ENCODE measurements at regions not wholly inside any gene's neighbourhood (a gene's known extent, or its start where the extent isn't known, plus 50 kb on each side); places are given as distances from the start of the nearest gene placed in this dataset.

DNA sequence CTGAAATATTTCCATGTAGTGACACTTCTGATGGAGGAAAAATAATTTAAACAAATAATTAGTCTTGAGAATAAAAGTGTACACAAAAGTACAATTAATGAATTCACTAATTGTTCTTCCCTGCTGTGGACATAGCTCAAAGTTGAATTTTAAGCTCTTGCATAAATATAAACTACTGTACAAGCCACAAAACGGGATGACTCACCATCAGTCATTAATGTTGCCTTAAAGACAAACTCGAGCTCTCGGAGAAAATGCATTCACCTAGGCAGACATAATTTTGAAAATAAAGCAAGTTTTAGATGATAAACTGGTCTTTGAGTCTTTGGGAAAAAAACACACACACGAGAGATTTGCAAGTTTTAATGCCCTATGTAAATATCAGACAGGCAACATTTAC, 436.4 kb downstream of the ZNF521 start:
- DNase-seq = no peak

DNA sequence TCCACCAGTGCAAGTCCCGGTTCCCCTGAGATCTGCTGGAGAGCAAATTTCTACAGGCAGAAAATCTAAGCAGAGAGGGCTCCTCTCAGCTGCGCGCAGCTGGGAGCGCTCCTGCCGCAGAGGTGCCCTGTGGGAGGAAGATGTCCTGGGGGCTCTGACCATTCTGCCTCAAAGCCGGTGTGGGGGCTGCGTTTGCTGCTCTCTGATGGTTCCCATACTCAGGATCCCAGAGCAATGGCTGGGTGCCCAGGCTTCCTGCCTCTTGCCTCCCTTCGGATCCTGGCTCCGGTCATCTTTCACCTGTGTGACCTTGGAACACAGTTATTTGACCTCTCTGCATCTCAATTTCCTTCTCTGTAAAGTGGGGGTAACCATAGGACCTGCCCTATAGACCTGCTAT, 434.2 kb downstream of the ZNF521 start:
- no peak for DNase-seq

DNA sequence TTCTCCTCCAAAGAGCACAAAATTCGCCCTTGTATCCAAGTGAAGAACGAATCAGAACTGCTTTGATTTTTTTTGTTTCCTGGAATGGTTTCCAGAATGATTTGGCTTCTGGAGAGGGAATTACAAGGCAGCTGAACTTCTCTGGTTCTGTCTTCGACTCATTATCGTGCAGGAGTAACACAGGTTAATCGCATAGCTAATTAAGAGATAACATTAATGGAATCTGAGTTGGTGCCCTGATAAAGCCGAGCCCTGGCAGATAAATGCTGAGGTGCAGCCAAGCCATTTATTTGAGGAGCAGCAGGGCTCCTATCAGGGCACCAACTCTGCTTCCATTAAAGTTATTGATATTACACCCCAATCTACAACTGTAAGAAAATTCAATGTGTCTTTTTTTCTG, 433.7 kb downstream of the ZNF521 start:
- no peak for DNase-seq

GRCh38 chr18:24919181-24919797, 432.7 kb downstream of the ZNF521 start:
- DNase-seq = no peak

DNA sequence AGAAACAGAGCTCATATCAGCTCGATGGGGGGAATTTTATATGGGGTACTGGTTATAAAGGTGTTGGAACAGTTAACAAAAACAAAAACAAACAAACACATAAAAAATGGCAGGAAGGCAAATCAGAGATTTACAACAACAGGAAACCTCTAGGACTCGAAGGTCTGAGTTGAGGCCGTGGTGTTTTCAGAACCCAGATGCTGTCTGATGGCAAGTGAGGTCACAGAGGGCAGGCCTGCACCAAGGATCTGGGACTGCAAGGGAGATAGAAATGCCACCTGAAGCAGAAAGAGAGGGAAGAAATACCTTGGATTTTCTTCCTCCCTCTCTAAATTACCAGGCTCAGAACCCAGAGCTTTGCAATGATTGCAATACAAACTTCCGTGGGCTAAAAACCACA, 429.5 kb downstream of the ZNF521 start:
- DNase-seq = no peak

DNA sequence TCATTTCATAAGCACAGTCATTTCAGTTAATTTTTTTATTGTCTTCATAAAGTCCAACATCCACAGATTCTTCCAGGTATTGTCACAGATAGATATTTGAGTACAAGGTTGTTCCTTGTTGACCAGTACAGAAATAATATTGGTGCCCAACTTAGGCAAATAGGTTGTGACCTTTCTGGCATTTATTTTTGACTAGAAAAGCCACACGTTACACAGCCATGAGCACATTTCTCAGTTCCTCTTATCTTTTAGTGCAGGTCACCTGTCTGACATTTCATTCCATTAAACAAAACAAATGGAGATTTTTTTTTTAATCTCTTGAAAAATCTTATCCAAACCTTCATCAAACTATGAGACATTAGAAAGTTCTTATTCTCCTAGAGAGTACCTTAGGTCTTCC, 428.8 kb downstream of the ZNF521 start:
- DNase-seq = no peak

DNA sequence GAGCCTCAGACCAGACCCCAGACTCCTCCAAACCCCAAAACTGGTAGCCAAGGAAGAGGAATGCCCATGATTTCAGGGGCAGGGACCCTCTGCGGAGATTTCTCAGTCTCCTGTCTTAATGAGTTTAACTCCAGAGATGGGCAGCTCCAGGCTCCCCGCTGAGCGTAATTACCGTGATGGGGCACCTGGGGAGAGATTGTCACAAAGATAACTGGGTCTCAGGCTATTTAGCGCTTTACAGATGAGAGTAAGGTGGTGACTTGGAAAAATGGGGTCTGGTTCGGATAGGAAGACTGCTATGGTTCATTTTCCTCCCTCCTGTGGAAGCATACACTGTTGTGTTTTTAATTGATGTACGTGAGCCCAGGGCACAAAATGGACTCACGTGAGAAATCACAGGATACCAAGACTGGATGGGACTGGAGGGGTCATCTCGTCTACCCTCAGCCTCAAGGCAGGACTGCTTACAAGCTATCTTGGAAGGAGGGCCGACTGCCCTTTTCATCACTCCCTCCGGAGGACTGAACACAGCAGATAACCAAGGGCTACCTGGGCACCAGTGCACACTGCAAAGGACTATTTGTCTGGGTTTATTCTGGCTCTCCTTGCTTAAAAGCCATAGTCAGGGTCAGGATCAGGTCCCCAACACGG, 427.8 kb downstream of the ZNF521 start:
- no peak for DNase-seq

DNA sequence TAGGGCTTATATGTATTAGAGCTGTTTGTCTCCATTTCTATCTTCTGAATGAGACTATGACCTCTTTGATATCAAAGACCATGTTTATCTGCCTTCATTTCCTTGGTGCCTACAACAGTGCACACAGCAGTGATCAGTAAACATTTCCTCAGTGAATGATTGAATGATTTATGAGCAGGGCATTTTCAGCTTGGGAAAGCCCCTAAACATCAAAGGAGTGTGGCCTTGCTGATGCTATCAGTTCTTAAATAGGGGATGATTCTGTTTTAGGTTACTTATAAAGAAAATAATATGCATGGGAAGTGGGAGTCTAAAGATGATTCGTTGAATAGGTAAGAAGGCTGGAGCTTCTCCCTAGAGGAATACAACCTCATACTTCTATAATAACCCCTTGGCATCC, 425.3 kb downstream of the ZNF521 start:
- no peak for DNase-seq

GRCh38 chr18:24928301-24928878, 423.6 kb downstream of the ZNF521 start:
- DNase-seq = no peak

DNA sequence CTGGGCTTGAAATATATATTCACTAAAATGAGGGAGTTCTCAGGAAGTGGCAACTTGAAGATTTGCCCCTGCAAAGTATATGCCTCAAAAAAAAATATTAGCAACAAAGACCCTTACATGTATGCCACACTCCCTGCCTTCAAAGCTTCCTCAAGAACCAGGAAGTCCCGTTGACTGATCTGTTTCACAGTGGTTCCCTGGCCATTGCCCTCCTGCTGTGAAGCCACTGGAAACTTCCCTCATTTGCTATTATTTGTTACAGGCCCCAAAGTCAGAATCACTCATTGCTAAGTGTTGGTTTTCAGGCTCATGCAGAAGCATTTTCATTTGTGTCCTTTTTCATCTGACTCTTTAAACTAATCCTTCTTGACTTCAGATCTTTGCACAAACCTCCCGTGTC, 421.5 kb downstream of the ZNF521 start:
- no peak for DNase-seq

GRCh38 chr18:24930971-24931370, 421.0 kb downstream of the ZNF521 start:
- DNase-seq = no peak

- DNase-seq = no peak
Observed at GRCh38 chr18:24933345-24933744, 418.6 kb downstream of the ZNF521 start.

DNA sequence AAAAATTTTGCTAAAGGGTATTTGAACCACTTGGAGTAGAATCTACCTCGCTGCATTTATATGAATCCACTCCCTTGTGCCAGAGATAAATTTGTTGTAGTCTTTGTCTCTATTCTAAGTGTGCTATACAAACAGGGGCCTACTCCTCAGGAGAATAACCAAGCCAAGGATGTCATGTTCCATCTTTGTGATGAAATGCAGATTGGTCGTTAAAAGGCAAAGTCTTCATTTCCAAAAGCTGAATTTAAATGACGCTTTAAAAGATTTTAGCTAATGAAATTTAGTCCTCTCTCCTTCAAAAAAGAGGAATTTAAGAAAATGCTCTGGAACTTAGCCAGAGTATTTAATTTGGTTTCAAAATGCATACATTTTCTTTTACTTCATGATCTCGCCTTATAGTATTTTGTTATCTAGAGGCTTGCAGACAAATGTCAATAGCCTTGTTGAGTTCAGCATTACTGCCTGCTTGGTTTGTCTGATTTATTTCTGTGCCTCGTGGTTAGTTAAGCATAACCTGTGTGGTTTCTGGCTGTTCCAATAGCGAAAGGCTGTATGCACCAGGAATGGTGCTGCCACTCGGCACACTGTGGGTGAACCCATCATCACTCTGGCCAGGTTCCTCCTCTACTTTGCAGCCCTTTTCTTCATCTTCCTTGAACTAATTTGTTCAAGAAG, 417.6 kb downstream of the ZNF521 start:
- no peak for DNase-seq

- no peak for DNase-seq
Observed at GRCh38 chr18:24935008-24935407, 417.0 kb downstream of the ZNF521 start.

DNA sequence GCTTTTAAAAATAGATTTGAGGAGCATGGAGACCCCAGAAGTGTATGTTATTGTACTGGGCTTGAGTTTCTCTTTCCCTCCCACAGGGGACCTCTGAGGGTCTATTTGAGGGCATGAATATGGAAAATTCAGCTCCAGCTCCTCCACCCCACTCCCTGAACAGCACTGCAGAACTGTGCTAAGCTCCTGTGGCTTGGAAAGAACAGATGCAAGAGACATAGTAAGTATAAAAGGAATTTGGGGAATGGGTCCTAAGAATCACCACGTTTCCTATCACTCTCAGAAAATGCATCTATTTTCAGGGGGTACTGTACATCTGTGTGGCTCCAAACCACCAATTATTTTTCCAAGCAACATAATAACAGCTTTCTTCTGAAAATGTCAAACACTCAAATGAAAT, 416.1 kb downstream of the ZNF521 start:
- DNase-seq = no peak

GRCh38 chr18:24936691-24937090, 415.3 kb downstream of the ZNF521 start:
- no peak for DNase-seq

DNA sequence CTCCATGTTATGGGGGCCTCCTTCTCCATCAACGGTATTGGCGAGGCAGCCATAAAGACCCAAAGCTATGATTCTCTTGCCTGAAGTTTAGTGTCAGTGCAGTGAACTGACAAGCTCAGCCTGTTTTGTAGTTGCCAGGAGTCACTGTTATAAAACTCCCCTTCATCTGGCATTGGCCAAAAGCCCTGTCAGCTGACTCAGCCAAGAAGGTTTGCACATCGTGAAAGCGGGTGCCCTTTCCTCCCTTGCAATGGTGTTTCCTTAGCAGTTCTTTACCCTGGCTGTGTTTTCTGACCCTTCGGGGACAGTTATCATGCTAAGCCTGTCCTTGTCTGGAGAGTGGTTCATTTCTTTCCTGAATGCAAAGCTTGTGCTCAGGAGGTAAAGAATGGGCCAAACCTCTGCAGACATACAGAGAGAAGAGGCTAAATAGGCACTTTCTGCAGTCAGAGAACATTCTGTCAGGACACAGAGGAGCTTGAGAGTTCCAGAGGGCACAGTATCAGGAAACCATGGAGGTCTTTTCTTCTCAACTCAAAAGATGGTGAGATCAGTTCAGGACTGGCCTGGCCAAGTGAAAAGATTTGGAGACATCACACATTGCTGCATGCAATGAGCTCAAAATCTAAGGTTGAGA, 414.2 kb downstream of the ZNF521 start:
- peak; percentile 10 for DNase-seq

DNA sequence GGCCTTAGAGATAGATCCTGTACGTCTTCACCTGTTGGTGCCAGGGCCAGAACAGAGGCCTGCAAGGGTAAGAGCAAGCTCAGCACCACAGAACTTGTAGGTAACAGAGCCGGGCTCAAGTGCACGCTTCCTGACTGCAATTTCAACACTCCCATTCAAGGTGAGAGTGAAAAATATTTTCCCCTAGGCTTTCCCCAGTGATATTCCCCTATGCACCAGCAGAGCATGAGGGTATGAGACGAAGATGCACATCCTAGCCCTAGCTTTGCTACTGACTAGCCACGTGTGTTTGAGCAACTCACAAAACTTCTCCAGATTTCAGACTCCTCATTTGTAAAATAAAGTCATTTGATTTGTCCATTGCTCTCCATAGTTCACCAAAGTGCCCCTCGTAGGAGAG, 411.6 kb downstream of the ZNF521 start:
- DNase-seq = no peak

GRCh38 chr18:24941174-24941951, 410.6 kb downstream of the ZNF521 start:
- no peak for DNase-seq

GRCh38 chr18:24942144-24942543, 409.8 kb downstream of the ZNF521 start:
- no peak for DNase-seq

GRCh38 chr18:24947521-24948305, 404.3 kb downstream of the ZNF521 start:
- DNase-seq = no peak

- no peak for DNase-seq
Observed at GRCh38 chr18:24949908-24950307, 402.1 kb downstream of the ZNF521 start.
